ENCODE measurements at regions not wholly inside any gene's neighbourhood (a gene's known extent, or its start where the extent isn't known, plus 50 kb on each side); places are given as distances from the start of the nearest gene placed in this dataset.

GRCh38 chr9:2375114-2375513, 246.5 kb upstream of the VLDLR start:
- no peak for TF ChIP-seq CTCF (IDR thresholded peaks at IDR 0.05)
- TF ChIP-seq POLR2A (IDR thresholded peaks at IDR 0.05): no peak
